SK-N-MC (cell line): ENCODE measurements at regions not wholly inside any gene's neighbourhood (a gene's known extent, or its start where the extent isn't known, plus 50 kb on each side); places are given as distances from the start of the nearest gene placed in this dataset.

Experiments
- EZH2 ChIP-seq: fragments of 200-600 bp; sonication (generic); IDR thresholded peaks from one replicate; pipeline ENCODE4 v1.6.1; 2017; ENCODE audit warnings: antibody characterized with exemption
- FOXP2 ChIP-seq: optimal IDR thresholded peaks from 2 replicates; pipeline ENCODE3; 2011; ENCODE audit warnings: mild to moderate bottlenecking, moderate library complexity; ENCODE audit not compliant: insufficient read depth; ENCODE audit errors: extremely low read length, control extremely low read depth

- TF ChIP-seq EZH2 (no peak), FOXP2 (no peak)
Observed at GRCh38 chr5:67363963-67364362, 167.4 kb upstream of the CD180 start.
